GM21528 (cell line): ENCODE measurements at regions not wholly inside any gene's neighbourhood (a gene's known extent, or its start where the extent isn't known, plus 50 kb on each side); places are given as distances from the start of the nearest gene placed in this dataset.
"Not testable (repeated sequence)": the region's sequence is repeated elsewhere in the genome, so short reads cannot be mapped to it uniquely, and the experiment has no call there.

Source experiments
- ATAC-seq: cut with Tn5 transposase; IDR thresholded peaks from one replicate; pipeline ENCODE4 v1.9.1; 2021; ENCODE audit warnings: mild to moderate bottlenecking, moderate library complexity; ENCODE audit not compliant: unreplicated experiment, low FRiP score

- no peak for ATAC-seq
These were observed 100.3 kb downstream of the KIF4B start for GRCh38 chr5:155113888-155114287.

GRCh38 chr5:155114655-155115054 is 101.1 kb downstream of the KIF4B start:
- ATAC-seq, result no peak

GRCh38 chr5:155116456-155117251 is 103.1 kb downstream of the KIF4B start:
- ATAC-seq, result no peak

- no peak for ATAC-seq
These were observed 112.1 kb downstream of the KIF4B start for GRCh38 chr5:155125551-155126095.

GRCh38 chr5:155126573-155126972 is 113.0 kb downstream of the KIF4B start:
- no peak for ATAC-seq

GRCh38 chr5:155127552-155127951 is 114.0 kb downstream of the KIF4B start:
- ATAC-seq, result no peak

- no peak for ATAC-seq
These were observed 115.4 kb downstream of the KIF4B start for GRCh38 chr5:155128786-155129512.

- no peak for ATAC-seq
These were observed 115.9 kb downstream of the KIF4B start for GRCh38 chr5:155129513-155129880.

- no peak for ATAC-seq
These were observed 120.6 kb downstream of the KIF4B start for GRCh38 chr5:155134130-155134529.

GRCh38 chr5:155136216-155136850 is 122.8 kb downstream of the KIF4B start:
- ATAC-seq, result no peak

GRCh38 chr5:155137683-155138082 is 124.1 kb downstream of the KIF4B start:
- ATAC-seq, result no peak

- no peak for ATAC-seq
These were observed 127.1 kb downstream of the KIF4B start for GRCh38 chr5:155140646-155141045.

GRCh38 chr5:155144956-155145355 is 131.4 kb downstream of the KIF4B start:
- ATAC-seq, result no peak

GRCh38 chr5:155147222-155147621 is 133.7 kb downstream of the KIF4B start:
- ATAC-seq, result no peak

- ATAC-seq, result no peak
These were observed 135.1 kb downstream of the KIF4B start for GRCh38 chr5:155148694-155149093.

- no peak for ATAC-seq
These were observed 136.5 kb downstream of the KIF4B start for GRCh38 chr5:155150012-155150411.

- no peak for ATAC-seq
These were observed 141.4 kb downstream of the KIF4B start for GRCh38 chr5:155154973-155155372.

- ATAC-seq, result not testable (repeated sequence)
These were observed 149.5 kb downstream of the KIF4B start for GRCh38 chr5:155163084-155163483.

GRCh38 chr5:155167736-155168135 is 154.2 kb downstream of the KIF4B start:
- no peak for ATAC-seq

GRCh38 chr5:155181542-155181941 is 168.0 kb downstream of the KIF4B start:
- no peak for ATAC-seq

GRCh38 chr5:155189476-155189875 is 175.9 kb downstream of the KIF4B start:
- ATAC-seq, result no peak
